ENCODE measurements at regions not wholly inside any gene's neighbourhood (a gene's known extent, or its start where the extent isn't known, plus 50 kb on each side); places are given as distances from the start of the nearest gene placed in this dataset.

- no peak for ATAC-seq
- Histone ChIP-seq H3K4me1 (no peaks in the 10 kb centered on the region), H3K27ac (no peak overlapping the region), H3K4me2 (no peak overlapping the region), H3K9me3 (peaks cover 17% of the 10 kb centered on the region), H3K4me3 (no peak overlapping the region)
- ChIA-PET POLR2A (no interaction called here), CTCF (interaction anchor here (0.6 to 0.9 kb wide), 2 partner anchors 40 to 968 kb away, joined by 3 read pairs; no protein-coding TSS in a partner anchor)
- no peak for TF ChIP-seq NPAS2 (CRISPR knock-in tag; IDR thresholded peaks at IDR 0.05; ENCODE audit: borderline replicate concordance)
- TF ChIP-seq ESRRA (IDR thresholded peaks at IDR 0.05; ENCODE audit: borderline replicate concordance, low read length), result no peak
- no peak for TF ChIP-seq PHF8 (IDR thresholded peaks at IDR 0.05; ENCODE audit: borderline replicate concordance, low read depth)
- TF ChIP-seq SREBF2 (IDR thresholded peaks at IDR 0.05), result no peak
- TF ChIP-seq REST (IDR thresholded peaks at IDR 0.05), result no peak
- TF ChIP-seq FOXS1 (CRISPR knock-in tag; IDR thresholded peaks at IDR 0.05), result no peak
- TF ChIP-seq ZNF302 (CRISPR knock-in tag; IDR thresholded peaks at IDR 0.05), result no peak
- no peak for TF ChIP-seq POLR2AphosphoS2 (conservative IDR thresholded peaks at IDR 0.05; ENCODE audit: low read length)
- no peak for TF ChIP-seq BHLHE40 (IDR thresholded peaks at IDR 0.05; ENCODE audit: low read depth, low read length)
- TF ChIP-seq KDM1A (IDR thresholded peaks at IDR 0.05; ENCODE audit: low read depth), result no peak
- TF ChIP-seq EHMT2 (IDR thresholded peaks at IDR 0.05; ENCODE audit: low read depth), result no peak
- TF ChIP-seq ELK1 (IDR thresholded peaks at IDR 0.05; ENCODE audit: low read depth, low read length), result no peak
- TF ChIP-seq ZFP36 (IDR thresholded peaks at IDR 0.05; ENCODE audit: borderline replicate concordance, partially characterized antibody), result no peak
- no peak for TF ChIP-seq POLR2A (IDR thresholded peaks at IDR 0.05; ENCODE audit: low read length)
- no peak for TF ChIP-seq HEYL (CRISPR knock-in tag; IDR thresholded peaks at IDR 0.05)
- DNase-seq (ENCODE audit: low read depth in 1 of 2, low spot score in 1 of 2), result no peak
- 72% methylated on average over 12 of the region's 21 CpGs for WGBS (ENCODE audit: missing lambda C conversion rate)
- FAIRE-seq, result no peak
Measured at GRCh38 chr7:16942929-16943509, 61.2 kb upstream of the AGR3 start.

- H3K4me1 ChIP-seq, result no peaks in the 10 kb centered on the region
- ATAC-seq, result no peak
- TF ChIP-seq CBX2 (IDR thresholded peaks at IDR 0.05; ENCODE audit: borderline replicate concordance, low read depth), result no peak
- H3K9me3 ChIP-seq, result peaks cover 30% of the 10 kb centered on the region
- no peak overlapping the region for H3K4me3 ChIP-seq
- no peak overlapping the region for H3K27ac ChIP-seq
- ChIA-PET CTCF (interaction anchor here (1.4 kb wide), 1 partner anchor 316 kb away, joined by 3 read pairs; no protein-coding TSS in a partner anchor), POLR2A (no interaction called here)
- 49% methylated on average over 1 of the region's 1 CpG for WGBS (ENCODE audit: missing lambda C conversion rate)
- DNase-seq (ENCODE audit: low read depth in 1 of 2, low spot score in 1 of 2), result no peak
- no peak for FAIRE-seq
- H3K4me2 ChIP-seq, result no peak overlapping the region
Measured at GRCh38 chr7:16944936-16945335, 63.2 kb upstream of the AGR3 start.

GRCh38 chr7:16945372-16945771, 63.6 kb upstream of the AGR3 start:
- TF ChIP-seq POLR2AphosphoS2 (conservative IDR thresholded peaks at IDR 0.05; ENCODE audit: low read length) (no peak), ZFP36 (IDR thresholded peaks at IDR 0.05; ENCODE audit: borderline replicate concordance, partially characterized antibody) (no peak), PBX3 (IDR thresholded peaks at IDR 0.05) (no peak), RARB (CRISPR knock-in tag; IDR thresholded peaks at IDR 0.05) (no peak)
- Histone ChIP-seq H3K4me3 (no peak overlapping the region), H3K9me3 (peaks cover 30% of the 10 kb centered on the region), H3K27ac (no peak overlapping the region), H3K4me2 (no peak overlapping the region), H3K4me1 (no peaks in the 10 kb centered on the region)
- 91% methylated on average over 5 of the region's 5 CpGs for WGBS (ENCODE audit: missing lambda C conversion rate)
- CTCF ChIA-PET, result interaction anchor here (1.4 kb wide), 1 partner anchor 317 kb away, joined by 3 read pairs; no protein-coding TSS in a partner anchor
- FAIRE-seq (no peak), DNase-seq (ENCODE audit: low read depth in 1 of 2, low spot score in 1 of 2) (no peak), ATAC-seq (no peak)
- POLR2A ChIA-PET, result no interaction called here
